GM19468 (cell line): ENCODE measurements at regions not wholly inside any gene's neighbourhood (a gene's known extent, or its start where the extent isn't known, plus 50 kb on each side); places are given as distances from the start of the nearest gene placed in this dataset.

Experiments
- ATAC-seq: cut with Tn5 transposase; IDR thresholded peaks from one replicate; pipeline ENCODE4 v1.9.1; 2021; ENCODE audit warnings: mild to moderate bottlenecking, moderate library complexity, moderate number of reproducible peaks; ENCODE audit not compliant: unreplicated experiment; ENCODE audit errors: extremely low read depth

GRCh38 chr5:2184563-2185540 is 302.1 kb upstream of the IRX4 start:
- no peak for ATAC-seq

- ATAC-seq = no peak
These were observed 301.3 kb upstream of the IRX4 start for GRCh38 chr5:2184026-2184366.

- no peak for ATAC-seq
These were observed 300.7 kb upstream of the IRX4 start for GRCh38 chr5:2183154-2184025.

- ATAC-seq = no peak
These were observed 299.3 kb upstream of the IRX4 start for GRCh38 chr5:2182020-2182419.

GRCh38 chr5:2181557-2181956 is 298.8 kb upstream of the IRX4 start:
- no peak for ATAC-seq

GRCh38 chr5:2181149-2181548 is 298.4 kb upstream of the IRX4 start:
- ATAC-seq = no peak

- ATAC-seq = no peak
These were observed 297.7 kb upstream of the IRX4 start for GRCh38 chr5:2180456-2180855.

GRCh38 chr5:2179861-2180260 is 297.1 kb upstream of the IRX4 start:
- no peak for ATAC-seq

- no peak for ATAC-seq
These were observed 295.8 kb upstream of the IRX4 start for GRCh38 chr5:2178528-2178927.

- ATAC-seq = no peak
These were observed 295.3 kb upstream of the IRX4 start for GRCh38 chr5:2178071-2178477.

- ATAC-seq = no peak
These were observed 294.5 kb upstream of the IRX4 start for GRCh38 chr5:2177244-2177643.

- ATAC-seq = no peak
These were observed 293.9 kb upstream of the IRX4 start for GRCh38 chr5:2176581-2176980.

- no peak for ATAC-seq
These were observed 293.2 kb upstream of the IRX4 start for GRCh38 chr5:2175842-2176404.

- no peak for ATAC-seq
These were observed 292.3 kb upstream of the IRX4 start for GRCh38 chr5:2175041-2175440.

GRCh38 chr5:2174538-2174937 is 291.8 kb upstream of the IRX4 start:
- no peak for ATAC-seq

GRCh38 chr5:2173151-2173834 is 290.6 kb upstream of the IRX4 start:
- ATAC-seq = no peak

GRCh38 chr5:2172471-2172870 is 289.7 kb upstream of the IRX4 start:
- ATAC-seq = no peak

GRCh38 chr5:2170761-2171160 is 288.0 kb upstream of the IRX4 start:
- no peak for ATAC-seq

GRCh38 chr5:2169850-2170760 is 287.4 kb upstream of the IRX4 start:
- no peak for ATAC-seq
